Liver (tissue), 8 donors: ENCODE measurements at regions not wholly inside any gene's neighbourhood (a gene's known extent, or its start where the extent isn't known, plus 50 kb on each side); places are given as distances from the start of the nearest gene placed in this dataset.

Experiments used
- DNase-seq: peaks from one replicate; pipeline ENCODE4 v3.0.0-alpha.2; 2017; ENCODE audit warnings: low spot score
- H3K27ac ChIP-seq, 2 donors: one replicate each; pipeline ENCODE4 v1.7.0; 2013; ENCODE audit warnings: inconsistent platforms in 2 of 2, low read length in 2 of 2, control low read depth in 1 of 2, low read depth in 1 of 2, mild to moderate bottlenecking in 1 of 2
- H3K27me3 ChIP-seq, 4 donors: one replicate each; pipeline versions ENCODE4 v1.6.1 to v1.7.0; 2013; ENCODE audit warnings: low read length in 3 of 4, inconsistent platforms in 1 of 4, mild to moderate bottlenecking in 1 of 4, moderate library complexity in 1 of 4; ENCODE audit not compliant: control insufficient read depth in 4 of 4, insufficient read depth in 4 of 4
- H3K36me3 ChIP-seq, 4 donors: one replicate each; pipeline versions ENCODE4 v1.6.1 to v1.7.0; 2013; ENCODE audit warnings: low read length in 3 of 4, mild to moderate bottlenecking in 3 of 4, low read depth in 1 of 4, moderate library complexity in 1 of 4; ENCODE audit not compliant: control insufficient read depth in 4 of 4, insufficient read depth in 3 of 4
- H3K4me1 ChIP-seq, 4 donors: one replicate each; pipeline versions ENCODE4 v1.6.1 to v1.7.0; 2013; ENCODE audit warnings: low read length in 3 of 4, mild to moderate bottlenecking in 3 of 4, moderate library complexity in 1 of 4; ENCODE audit not compliant: control insufficient read depth in 4 of 4, insufficient read depth in 4 of 4
- H3K4me3 ChIP-seq, 3 donors: one replicate each; pipeline versions ENCODE4 v1.6.1 to v1.7.0; 2013; ENCODE audit warnings: low read length in 3 of 3, control low read depth in 1 of 3, low read depth in 1 of 3, mild to moderate bottlenecking in 1 of 3
- H3K9ac ChIP-seq, 2 donors: one replicate each; pipeline ENCODE4 v1.7.0; 2013; ENCODE audit warnings: low read length in 2 of 2, mild to moderate bottlenecking in 2 of 2, moderate library complexity in 2 of 2, control low read depth in 1 of 2, low read depth in 1 of 2
- H3K9me3 ChIP-seq, 4 donors: one replicate each; pipeline versions ENCODE4 v1.6.1 to v1.7.0; 2013; ENCODE audit warnings: low read length in 3 of 4; ENCODE audit not compliant: control insufficient read depth in 4 of 4
- EGR1 ChIP-seq, 2 donors: IDR thresholded peaks; 2 replicates each; pipeline ENCODE4 v1.6.1; 2016 to 2018; ENCODE audit warnings: antibody characterized with exemption in 2 of 2, low read depth in 2 of 2
- FOXA1 ChIP-seq: IDR thresholded peaks from 2 replicates; pipeline ENCODE4 v1.6.1; 2016; ENCODE audit warnings: antibody characterized with exemption
- FOXA2 ChIP-seq: IDR thresholded peaks from 2 replicates; pipeline ENCODE4 v1.6.1; 2016; ENCODE audit warnings: antibody characterized with exemption
- GABPA ChIP-seq, 2 donors: IDR thresholded peaks in 1 of 2; conservative IDR thresholded peaks in 1 of 2; 2 replicates each; pipeline ENCODE4 v1.6.1; 2016; ENCODE audit warnings: antibody characterized with exemption in 2 of 2, mild to moderate bottlenecking in 1 of 2, moderate library complexity in 1 of 2
- HNF4A ChIP-seq, 2 donors: conservative IDR thresholded peaks; 2 replicates each; pipeline ENCODE4 v1.6.1; 2016; ENCODE audit warnings: antibody characterized with exemption in 2 of 2, mild to moderate bottlenecking in 2 of 2
- JUND ChIP-seq, 2 donors: IDR thresholded peaks; 2 replicates each; pipeline ENCODE4 v1.6.1; 2016; ENCODE audit warnings: antibody characterized with exemption in 2 of 2
- RAD21 ChIP-seq, 2 donors: IDR thresholded peaks; 2 replicates each; pipeline ENCODE4 v1.6.1; 2016; ENCODE audit warnings: antibody characterized with exemption in 2 of 2, mild to moderate bottlenecking in 2 of 2
- RXRA ChIP-seq, 2 donors: IDR thresholded peaks; 2 replicates each; pipeline ENCODE4 v1.6.1; 2017 to 2018; ENCODE audit warnings: antibody characterized with exemption in 2 of 2, mild to moderate bottlenecking in 1 of 2
- SP1 ChIP-seq: IDR thresholded peaks from 2 replicates; pipeline ENCODE4 v1.6.1; 2018; ENCODE audit warnings: antibody characterized with exemption, mild to moderate bottlenecking
- TAF1 ChIP-seq: conservative IDR thresholded peaks from 2 replicates; pipeline ENCODE4 v1.6.1; 2016; ENCODE audit warnings: antibody characterized with exemption, mild to moderate bottlenecking
- YY1 ChIP-seq: IDR thresholded peaks from 2 replicates; pipeline ENCODE4 v1.6.1; 2016; ENCODE audit warnings: antibody characterized with exemption, mild to moderate bottlenecking
- WGBS: extraction: QIAGEN DNeasy Blood & Tissue Kit; methylation state at CpG from one replicate; pipeline ENCODE4 v1.1.7; 2013; 5-methylcytosine and 5-hydroxymethylcytosine counted together
- TF ChIP-seq, protein P1 (sequence below): IDR thresholded peaks from 2 replicates; pipeline ENCODE4 v1.6.1; 2016; ENCODE audit warnings: antibody characterized with exemption, mild to moderate bottlenecking
- TF ChIP-seq, protein P2 (sequence below): IDR thresholded peaks from 2 replicates; pipeline ENCODE4 v1.6.1; 2016; ENCODE audit warnings: antibody characterized with exemption
- TF ChIP-seq, protein P3 (sequence below): IDR thresholded peaks from 2 replicates; pipeline ENCODE4 v1.6.1; 2016; ENCODE audit warnings: antibody characterized with exemption
- TF ChIP-seq, protein P4 (sequence below): fragments of 150-350 bp; IDR thresholded peaks from 2 replicates; pipeline ENCODE4 v1.5.1; 2017; ENCODE audit warnings: improper control_type of control experiment, low read depth, low read length; ENCODE audit not compliant: missing input control
- donor health status: healthy.
- donor health status: healthy.
- donor health status: healthy.
- donor health status: healthy.
- donor health status: healthy.

DNA sequence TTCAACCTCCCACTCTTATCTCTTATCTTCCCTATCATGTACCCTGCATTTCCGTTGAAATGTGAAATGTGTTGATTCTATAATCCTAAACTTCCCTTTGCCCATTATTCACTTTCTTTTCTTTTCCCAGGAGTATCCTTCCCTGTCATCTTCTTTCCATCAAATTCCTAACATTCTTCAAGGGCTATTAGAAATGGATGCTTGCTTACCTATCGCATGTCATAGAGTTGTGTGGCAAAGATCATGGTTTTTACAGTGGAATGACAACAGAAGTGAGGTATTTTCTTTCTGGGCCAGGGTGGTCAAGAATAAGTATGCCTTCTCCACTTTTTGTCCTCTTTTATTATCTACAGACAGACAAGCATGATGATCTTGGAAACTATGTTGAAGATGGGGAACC is 124.4 kb upstream of the SLC5A12 start (continued):
- TF ChIP-seq, protein P1, sequence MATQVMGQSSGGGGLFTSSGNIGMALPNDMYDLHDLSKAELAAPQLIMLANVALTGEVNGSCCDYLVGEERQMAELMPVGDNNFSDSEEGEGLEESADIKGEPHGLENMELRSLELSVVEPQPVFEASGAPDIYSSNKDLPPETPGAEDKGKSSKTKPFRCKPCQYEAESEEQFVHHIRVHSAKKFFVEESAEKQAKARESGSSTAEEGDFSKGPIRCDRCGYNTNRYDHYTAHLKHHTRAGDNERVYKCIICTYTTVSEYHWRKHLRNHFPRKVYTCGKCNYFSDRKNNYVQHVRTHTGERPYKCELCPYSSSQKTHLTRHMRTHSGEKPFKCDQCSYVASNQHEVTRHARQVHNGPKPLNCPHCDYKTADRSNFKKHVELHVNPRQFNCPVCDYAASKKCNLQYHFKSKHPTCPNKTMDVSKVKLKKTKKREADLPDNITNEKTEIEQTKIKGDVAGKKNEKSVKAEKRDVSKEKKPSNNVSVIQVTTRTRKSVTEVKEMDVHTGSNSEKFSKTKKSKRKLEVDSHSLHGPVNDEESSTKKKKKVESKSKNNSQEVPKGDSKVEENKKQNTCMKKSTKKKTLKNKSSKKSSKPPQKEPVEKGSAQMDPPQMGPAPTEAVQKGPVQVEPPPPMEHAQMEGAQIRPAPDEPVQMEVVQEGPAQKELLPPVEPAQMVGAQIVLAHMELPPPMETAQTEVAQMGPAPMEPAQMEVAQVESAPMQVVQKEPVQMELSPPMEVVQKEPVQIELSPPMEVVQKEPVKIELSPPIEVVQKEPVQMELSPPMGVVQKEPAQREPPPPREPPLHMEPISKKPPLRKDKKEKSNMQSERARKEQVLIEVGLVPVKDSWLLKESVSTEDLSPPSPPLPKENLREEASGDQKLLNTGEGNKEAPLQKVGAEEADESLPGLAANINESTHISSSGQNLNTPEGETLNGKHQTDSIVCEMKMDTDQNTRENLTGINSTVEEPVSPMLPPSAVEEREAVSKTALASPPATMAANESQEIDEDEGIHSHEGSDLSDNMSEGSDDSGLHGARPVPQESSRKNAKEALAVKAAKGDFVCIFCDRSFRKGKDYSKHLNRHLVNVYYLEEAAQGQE: no peak

DNA sequence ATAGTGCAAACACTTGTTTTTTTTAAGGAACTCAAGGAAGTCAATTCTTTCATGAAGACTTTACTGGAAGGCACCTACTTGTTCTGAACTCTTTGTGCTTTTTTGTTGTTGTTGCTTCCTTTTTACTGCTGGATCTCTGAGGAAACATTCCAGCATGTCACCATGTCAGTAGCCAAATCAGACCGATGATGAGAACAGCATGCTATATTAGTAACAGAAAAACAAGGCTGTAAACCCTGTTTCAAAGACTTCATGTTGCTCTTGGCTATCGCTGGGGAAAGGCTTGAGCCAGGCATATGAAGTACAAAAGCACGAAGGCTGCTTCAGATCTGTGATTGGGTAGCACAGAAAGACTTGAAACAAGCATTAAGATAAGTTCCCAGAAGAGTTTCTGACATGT is 125.6 kb upstream of the SLC5A12 start:
- H3K9me3 ChIP-seq: no peaks in the 10 kb centered on the region
- no peaks in the 10 kb centered on the region for H3K4me1 ChIP-seq
- no peaks in the 10 kb centered on the region for H3K27me3 ChIP-seq
- WGBS: 81% methylated on average over 3 of the region's 3 CpGs
- DNase-seq: no peak
- no peak overlapping the region for H3K4me3 ChIP-seq
- H3K9ac ChIP-seq: no peak overlapping the region
- TF ChIP-seq HNF4A (conservative IDR thresholded peaks at IDR 0.05) (no peak), SP1 (no peak), TAF1 (no peak), EGR1 (IDR thresholded peaks at IDR 0.05; ENCODE audit: low read depth in 2 of 2) (no peak), RXRA (IDR thresholded peaks at IDR 0.05) (no peak), YY1 (no peak), FOXA2 (no peak), RAD21 (IDR thresholded peaks at IDR 0.05) (no peak), GABPA (IDR thresholded peaks at IDR 0.05 in 1 of 2, conservative IDR thresholded peaks at IDR 0.05 in 1 of 2) (no peak), FOXA1 (no peak), JUND (IDR thresholded peaks at IDR 0.05) (no peak)
- TF ChIP-seq, protein P2, sequence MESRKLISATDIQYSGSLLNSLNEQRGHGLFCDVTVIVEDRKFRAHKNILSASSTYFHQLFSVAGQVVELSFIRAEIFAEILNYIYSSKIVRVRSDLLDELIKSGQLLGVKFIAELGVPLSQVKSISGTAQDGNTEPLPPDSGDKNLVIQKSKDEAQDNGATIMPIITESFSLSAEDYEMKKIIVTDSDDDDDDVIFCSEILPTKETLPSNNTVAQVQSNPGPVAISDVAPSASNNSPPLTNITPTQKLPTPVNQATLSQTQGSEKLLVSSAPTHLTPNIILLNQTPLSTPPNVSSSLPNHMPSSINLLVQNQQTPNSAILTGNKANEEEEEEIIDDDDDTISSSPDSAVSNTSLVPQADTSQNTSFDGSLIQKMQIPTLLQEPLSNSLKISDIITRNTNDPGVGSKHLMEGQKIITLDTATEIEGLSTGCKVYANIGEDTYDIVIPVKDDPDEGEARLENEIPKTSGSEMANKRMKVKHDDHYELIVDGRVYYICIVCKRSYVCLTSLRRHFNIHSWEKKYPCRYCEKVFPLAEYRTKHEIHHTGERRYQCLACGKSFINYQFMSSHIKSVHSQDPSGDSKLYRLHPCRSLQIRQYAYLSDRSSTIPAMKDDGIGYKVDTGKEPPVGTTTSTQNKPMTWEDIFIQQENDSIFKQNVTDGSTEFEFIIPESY: no peak
- TF ChIP-seq, protein P3, sequence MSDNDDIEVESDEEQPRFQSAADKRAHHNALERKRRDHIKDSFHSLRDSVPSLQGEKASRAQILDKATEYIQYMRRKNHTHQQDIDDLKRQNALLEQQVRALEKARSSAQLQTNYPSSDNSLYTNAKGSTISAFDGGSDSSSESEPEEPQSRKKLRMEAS: no peak
- TF ChIP-seq, protein P4, sequence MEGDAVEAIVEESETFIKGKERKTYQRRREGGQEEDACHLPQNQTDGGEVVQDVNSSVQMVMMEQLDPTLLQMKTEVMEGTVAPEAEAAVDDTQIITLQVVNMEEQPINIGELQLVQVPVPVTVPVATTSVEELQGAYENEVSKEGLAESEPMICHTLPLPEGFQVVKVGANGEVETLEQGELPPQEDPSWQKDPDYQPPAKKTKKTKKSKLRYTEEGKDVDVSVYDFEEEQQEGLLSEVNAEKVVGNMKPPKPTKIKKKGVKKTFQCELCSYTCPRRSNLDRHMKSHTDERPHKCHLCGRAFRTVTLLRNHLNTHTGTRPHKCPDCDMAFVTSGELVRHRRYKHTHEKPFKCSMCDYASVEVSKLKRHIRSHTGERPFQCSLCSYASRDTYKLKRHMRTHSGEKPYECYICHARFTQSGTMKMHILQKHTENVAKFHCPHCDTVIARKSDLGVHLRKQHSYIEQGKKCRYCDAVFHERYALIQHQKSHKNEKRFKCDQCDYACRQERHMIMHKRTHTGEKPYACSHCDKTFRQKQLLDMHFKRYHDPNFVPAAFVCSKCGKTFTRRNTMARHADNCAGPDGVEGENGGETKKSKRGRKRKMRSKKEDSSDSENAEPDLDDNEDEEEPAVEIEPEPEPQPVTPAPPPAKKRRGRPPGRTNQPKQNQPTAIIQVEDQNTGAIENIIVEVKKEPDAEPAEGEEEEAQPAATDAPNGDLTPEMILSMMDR: no peak
- TF ChIP-seq, protein P1: no peak
- H3K36me3 ChIP-seq: no peaks in the 10 kb centered on the region
- H3K27ac ChIP-seq: no peak overlapping the region
